ENCODE measurements at regions not wholly inside any gene's neighbourhood (a gene's known extent, or its start where the extent isn't known, plus 50 kb on each side); places are given as distances from the start of the nearest gene placed in this dataset.
"Not testable (repeated sequence)": the region's sequence is repeated elsewhere in the genome, so short reads cannot be mapped to it uniquely, and the experiment has no call there.

- no peak for DNase-seq
Measured at GRCh38 chr10:43839973-43840372, 191.3 kb upstream of the ZNF32 start.

- DNase-seq: not testable (repeated sequence)
Measured at GRCh38 chr10:43834751-43835150, 186.1 kb upstream of the ZNF32 start.

GRCh38 chr10:43827853-43828252, 179.2 kb upstream of the ZNF32 start:
- no peak for DNase-seq

GRCh38 chr10:43825984-43826383, 177.3 kb upstream of the ZNF32 start:
- no peak for DNase-seq

- no peak for DNase-seq
Measured at GRCh38 chr10:43825421-43825820, 176.7 kb upstream of the ZNF32 start.

GRCh38 chr10:43824934-43825333, 176.3 kb upstream of the ZNF32 start:
- DNase-seq: no peak

- no peak for DNase-seq
Measured at GRCh38 chr10:43822631-43823580, 174.2 kb upstream of the ZNF32 start.

- no peak for DNase-seq
Measured at GRCh38 chr10:43821103-43821502, 172.4 kb upstream of the ZNF32 start.

GRCh38 chr10:43820663-43821062, 172.0 kb upstream of the ZNF32 start:
- DNase-seq: no peak

- no peak for DNase-seq
Measured at GRCh38 chr10:43819464-43820230, 171.0 kb upstream of the ZNF32 start.

GRCh38 chr10:43818687-43819086, 170.0 kb upstream of the ZNF32 start:
- DNase-seq: no peak

GRCh38 chr10:43817368-43817767, 168.7 kb upstream of the ZNF32 start:
- DNase-seq: no peak

- DNase-seq: peak; percentile 84
Measured at GRCh38 chr10:43816351-43817321, 168.0 kb upstream of the ZNF32 start.

- DNase-seq: no peak
Measured at GRCh38 chr10:43815181-43815885, 166.7 kb upstream of the ZNF32 start.

GRCh38 chr10:43814663-43815062, 166.0 kb upstream of the ZNF32 start:
- DNase-seq: no peak

- no peak for DNase-seq
Measured at GRCh38 chr10:43811871-43812270, 163.2 kb upstream of the ZNF32 start.

- DNase-seq: no peak
Measured at GRCh38 chr10:43809211-43809930, 160.7 kb upstream of the ZNF32 start.

- DNase-seq: peak; percentile 28
Measured at GRCh38 chr10:43808136-43808535, 159.5 kb upstream of the ZNF32 start.

- DNase-seq: no peak
Measured at GRCh38 chr10:43806831-43807640, 158.4 kb upstream of the ZNF32 start.

GRCh38 chr10:43803791-43804190, 155.1 kb upstream of the ZNF32 start:
- no peak for DNase-seq

Data from hematopoietic multipotent progenitor cell treated with erythropoietin and hydrocortisone succinate and interleukin-3 and kit ligand, for 4 days (in vitro differentiated cells).